ENCODE measurements at regions not wholly inside any gene's neighbourhood (a gene's known extent, or its start where the extent isn't known, plus 50 kb on each side); places are given as distances from the start of the nearest gene placed in this dataset.

GRCh38 chr7:115249080-115249479 is 327.2 kb downstream of the MDFIC start:
- H3K36me3 Mint-ChIP-seq = no peaks in the 10 kb centered on the region
- no peaks in the 10 kb centered on the region for H3K9me3 Mint-ChIP-seq
- no peak overlapping the region for H3K4me3 Mint-ChIP-seq
- no peaks in the 10 kb centered on the region for H3K4me1 Mint-ChIP-seq
- peaks cover 3% of the 10 kb centered on the region for H3K27me3 Mint-ChIP-seq
- H3K27ac Mint-ChIP-seq = no peak overlapping the region

GRCh38 chr7:115241151-115241550 is 319.3 kb downstream of the MDFIC start:
- H3K4me3 Mint-ChIP-seq = no peak overlapping the region
- peaks cover 8% of the 10 kb centered on the region for H3K27me3 Mint-ChIP-seq
- no peak overlapping the region for H3K27ac Mint-ChIP-seq
- H3K4me1 Mint-ChIP-seq = no peaks in the 10 kb centered on the region
- peaks cover 5% of the 10 kb centered on the region for H3K9me3 Mint-ChIP-seq
- H3K36me3 Mint-ChIP-seq = no peaks in the 10 kb centered on the region

- Mint-ChIP-seq H3K4me3 (no peak overlapping the region), H3K27ac (no peak overlapping the region), H3K4me1 (no peaks in the 10 kb centered on the region), H3K9me3 (peaks cover 5% of the 10 kb centered on the region), H3K36me3 (no peaks in the 10 kb centered on the region), H3K27me3 (peaks cover 8% of the 10 kb centered on the region)
Measured at GRCh38 chr7:115240242-115240641, 318.3 kb downstream of the MDFIC start.

GRCh38 chr7:115235075-115235474 is 313.2 kb downstream of the MDFIC start:
- Mint-ChIP-seq H3K9me3 (peaks cover 5% of the 10 kb centered on the region), H3K36me3 (no peaks in the 10 kb centered on the region), H3K4me1 (peaks cover 9% of the 10 kb centered on the region), H3K4me3 (no peak overlapping the region), H3K27me3 (peaks cover 2% of the 10 kb centered on the region), H3K27ac (no peak overlapping the region)

GRCh38 chr7:115233809-115234208 is 311.9 kb downstream of the MDFIC start:
- H3K27ac Mint-ChIP-seq = no peak overlapping the region
- H3K9me3 Mint-ChIP-seq = peaks cover 5% of the 10 kb centered on the region
- no peak overlapping the region for H3K4me3 Mint-ChIP-seq
- H3K27me3 Mint-ChIP-seq = peaks cover 2% of the 10 kb centered on the region
- H3K36me3 Mint-ChIP-seq = no peaks in the 10 kb centered on the region
- peaks cover 13% of the 10 kb centered on the region for H3K4me1 Mint-ChIP-seq

- peaks cover 13% of the 10 kb centered on the region for H3K4me1 Mint-ChIP-seq
- no peaks in the 10 kb centered on the region for H3K27me3 Mint-ChIP-seq
- H3K36me3 Mint-ChIP-seq = no peaks in the 10 kb centered on the region
- H3K9me3 Mint-ChIP-seq = peaks cover 5% of the 10 kb centered on the region
- H3K4me3 Mint-ChIP-seq = no peak overlapping the region
- no peak overlapping the region for H3K27ac Mint-ChIP-seq
Measured at GRCh38 chr7:115232041-115232440, 310.1 kb downstream of the MDFIC start.

GRCh38 chr7:115230882-115231571 is 309.1 kb downstream of the MDFIC start:
- Mint-ChIP-seq H3K27me3 (no peaks in the 10 kb centered on the region), H3K9me3 (peaks cover 5% of the 10 kb centered on the region), H3K4me3 (no peak overlapping the region), H3K36me3 (no peaks in the 10 kb centered on the region), H3K4me1 (peaks cover 13% of the 10 kb centered on the region), H3K27ac (peak overlapping the region; percentile 86)

- H3K4me1 Mint-ChIP-seq = peaks cover 13% of the 10 kb centered on the region
- no peaks in the 10 kb centered on the region for H3K9me3 Mint-ChIP-seq
- H3K27me3 Mint-ChIP-seq = no peaks in the 10 kb centered on the region
- H3K27ac Mint-ChIP-seq = no peak overlapping the region
- no peak overlapping the region for H3K4me3 Mint-ChIP-seq
- no peaks in the 10 kb centered on the region for H3K36me3 Mint-ChIP-seq
Measured at GRCh38 chr7:115229401-115230105, 307.7 kb downstream of the MDFIC start.

GRCh38 chr7:115227473-115228235 is 305.8 kb downstream of the MDFIC start:
- H3K4me3 Mint-ChIP-seq = no peak overlapping the region
- H3K27me3 Mint-ChIP-seq = no peaks in the 10 kb centered on the region
- H3K36me3 Mint-ChIP-seq = peaks cover 1% of the 10 kb centered on the region
- no peaks in the 10 kb centered on the region for H3K9me3 Mint-ChIP-seq
- peaks cover 13% of the 10 kb centered on the region for H3K4me1 Mint-ChIP-seq
- no peak overlapping the region for H3K27ac Mint-ChIP-seq

GRCh38 chr7:115226410-115226809 is 304.5 kb downstream of the MDFIC start:
- no peaks in the 10 kb centered on the region for H3K27me3 Mint-ChIP-seq
- peaks cover 12% of the 10 kb centered on the region for H3K4me1 Mint-ChIP-seq
- no peak overlapping the region for H3K27ac Mint-ChIP-seq
- H3K4me3 Mint-ChIP-seq = no peak overlapping the region
- peaks cover 1% of the 10 kb centered on the region for H3K36me3 Mint-ChIP-seq
- H3K9me3 Mint-ChIP-seq = no peaks in the 10 kb centered on the region

GRCh38 chr7:115224922-115225321 is 303.0 kb downstream of the MDFIC start:
- no peak overlapping the region for H3K4me3 Mint-ChIP-seq
- H3K36me3 Mint-ChIP-seq = peaks cover 1% of the 10 kb centered on the region
- no peaks in the 10 kb centered on the region for H3K27me3 Mint-ChIP-seq
- H3K9me3 Mint-ChIP-seq = no peaks in the 10 kb centered on the region
- peaks cover 4% of the 10 kb centered on the region for H3K4me1 Mint-ChIP-seq
- no peak overlapping the region for H3K27ac Mint-ChIP-seq

GRCh38 chr7:115223959-115224358 is 302.1 kb downstream of the MDFIC start:
- Mint-ChIP-seq H3K36me3 (peaks cover 1% of the 10 kb centered on the region), H3K4me1 (no peaks in the 10 kb centered on the region), H3K4me3 (no peak overlapping the region), H3K9me3 (no peaks in the 10 kb centered on the region), H3K27me3 (no peaks in the 10 kb centered on the region), H3K27ac (no peak overlapping the region)

- no peaks in the 10 kb centered on the region for H3K27me3 Mint-ChIP-seq
- H3K4me1 Mint-ChIP-seq = peaks cover 8% of the 10 kb centered on the region
- no peaks in the 10 kb centered on the region for H3K9me3 Mint-ChIP-seq
Measured at GRCh38 chr7:115221456-115221855, 299.6 kb downstream of the MDFIC start.

GRCh38 chr7:115218076-115218475 is 296.2 kb downstream of the MDFIC start:
- Mint-ChIP-seq H3K27me3 (no peaks in the 10 kb centered on the region), H3K4me3 (no peak overlapping the region), H3K36me3 (peaks cover 1% of the 10 kb centered on the region)

More at GRCh38 chr7:115221456-115221855, 299.6 kb downstream of the MDFIC start:
- Mint-ChIP-seq H3K36me3 (peaks cover 1% of the 10 kb centered on the region), H3K4me3 (no peak overlapping the region), H3K27ac (no peak overlapping the region)

GRCh38 chr7:115217373-115217772 is 295.5 kb downstream of the MDFIC start:
- Mint-ChIP-seq H3K4me3 (no peak overlapping the region), H3K36me3 (peaks cover 2% of the 10 kb centered on the region)

More at GRCh38 chr7:115218076-115218475, 296.2 kb downstream of the MDFIC start:
- H3K9me3 Mint-ChIP-seq = no peaks in the 10 kb centered on the region
- no peak overlapping the region for H3K27ac Mint-ChIP-seq
- peaks cover 10% of the 10 kb centered on the region for H3K4me1 Mint-ChIP-seq

GRCh38 chr7:115216652-115217051 is 294.8 kb downstream of the MDFIC start:
- Mint-ChIP-seq H3K4me1 (peaks cover 10% of the 10 kb centered on the region), H3K27me3 (peaks cover 2% of the 10 kb centered on the region), H3K4me3 (no peak overlapping the region), H3K27ac (no peak overlapping the region), H3K36me3 (peaks cover 2% of the 10 kb centered on the region), H3K9me3 (no peaks in the 10 kb centered on the region)

More at GRCh38 chr7:115217373-115217772, 295.5 kb downstream of the MDFIC start:
- Mint-ChIP-seq H3K4me1 (peaks cover 10% of the 10 kb centered on the region), H3K9me3 (no peaks in the 10 kb centered on the region), H3K27me3 (peaks cover 2% of the 10 kb centered on the region), H3K27ac (no peak overlapping the region)

Data from activated naive CD4-positive, alpha-beta T cell treated with anti-CD3 and anti-CD28 coated beads, Interleukin-2, amount 50 U/mL, for 24 hours (primary cell).